MCF 10A (cell line): ENCODE measurements at regions not wholly inside any gene's neighbourhood (a gene's known extent, or its start where the extent isn't known, plus 50 kb on each side); places are given as distances from the start of the nearest gene placed in this dataset.

Experiments
- BruUV-seq: library from RNA; stranded (reverse); fragments of 400-500 nt; replicated peaks from 2 replicates; lab custom pipeline; 2021; lab: Mats Ljungman, UMichigan
- CTCF ChIA-PET: fragments of 300-600 bp; sonication (Branson Sonifier 250); formaldehyde crosslinking; extraction: SDS; loops from one replicate; lab custom pipeline; 2021; ENCODE audit warnings: antibody characterized with exemption, inconsistent platforms; lab: Yijun Ruan, JAX
- POLR2A ChIA-PET: fragments of 300-600, 350-650 bp; sonication (Branson Sonifier 250); formaldehyde crosslinking; extraction: SDS; loops from one replicate; lab custom pipeline; 2020; ENCODE audit warnings: antibody characterized with exemption, inconsistent platforms; lab: Yijun Ruan, JAX
- DNase-seq: peaks from one replicate; pipeline ENCODE4 v3.0.0-alpha.2; 2018; ENCODE audit not compliant: unreplicated experiment
- H3K27ac Mint-ChIP-seq: one replicate; pipeline ENCODE4 v1.8.0; 2022; ENCODE audit warnings: mild to moderate bottlenecking, low read depth, mixed read lengths; ENCODE audit not compliant: unreplicated experiment
- H3K27me3 Mint-ChIP-seq: one replicate; pipeline ENCODE4 v1.8.0; 2022; ENCODE audit warnings: mixed read lengths; ENCODE audit not compliant: insufficient read depth, unreplicated experiment
- H3K36me3 Mint-ChIP-seq: one replicate; pipeline ENCODE4 v1.8.0; 2022; ENCODE audit warnings: mild to moderate bottlenecking, moderate library complexity, mixed read lengths; ENCODE audit not compliant: insufficient read depth, unreplicated experiment
- H3K4me1 Mint-ChIP-seq: one replicate; pipeline ENCODE4 v1.8.0; 2022; ENCODE audit warnings: mixed read lengths; ENCODE audit not compliant: insufficient read depth, unreplicated experiment
- H3K4me3 Mint-ChIP-seq: one replicate; pipeline ENCODE4 v1.8.0; 2022; ENCODE audit warnings: mild to moderate bottlenecking, moderate library complexity, mixed read lengths; ENCODE audit not compliant: unreplicated experiment
- H3K9me3 Mint-ChIP-seq: one replicate; pipeline ENCODE4 v1.8.0; 2022; ENCODE audit warnings: mixed read lengths; ENCODE audit not compliant: unreplicated experiment
- CTCF ChIP-seq: fragments of 200-600 bp; IDR thresholded peaks from one replicate; pipeline ENCODE4 v1.8.0; 2022; ENCODE audit warnings: antibody characterized with exemption, mild to moderate bottlenecking; ENCODE audit not compliant: unreplicated experiment
- intact Hi-C: fragments of 100-400 bp; cut with micrococcal nuclease; formaldehyde crosslinking; loops from 2 replicates; pipeline ENCODE4 v1.14.1; 2022

- no peak for DNase-seq
- no TSS peak for BruUV-seq
- H3K4me3 Mint-ChIP-seq = no peak overlapping the region
- H3K4me1 Mint-ChIP-seq = no peaks in the 10 kb centered on the region
- ChIA-PET POLR2A (no interaction called here), CTCF (interaction anchor here (0.6 to 3.3 kb wide), 2 partner anchors 14 to 221 kb away, joined by 3 to 17 read pairs; no protein-coding TSS in a partner anchor)
- no peak for TF ChIP-seq CTCF
- H3K27me3 Mint-ChIP-seq = peaks cover 53% of the 10 kb centered on the region
- peaks cover 5% of the 10 kb centered on the region for H3K36me3 Mint-ChIP-seq
- H3K9me3 Mint-ChIP-seq = no peaks in the 10 kb centered on the region
- H3K27ac Mint-ChIP-seq = no peak overlapping the region
- intact Hi-C loops = no loop called here
These were observed 194.9 kb downstream of the RBFOX3 start for GRCh38 chr17:79415909-79416308.

GRCh38 chr17:79415365-79415764 is 195.5 kb downstream of the RBFOX3 start:
- H3K27ac Mint-ChIP-seq = no peak overlapping the region
- no peak for TF ChIP-seq CTCF
- no peak overlapping the region for H3K4me3 Mint-ChIP-seq
- H3K9me3 Mint-ChIP-seq = no peaks in the 10 kb centered on the region
- no peaks in the 10 kb centered on the region for H3K4me1 Mint-ChIP-seq
- peaks cover 54% of the 10 kb centered on the region for H3K27me3 Mint-ChIP-seq
- DNase-seq = no peak
- ChIA-PET CTCF (interaction anchor here (0.6 to 3.3 kb wide), 3 partner anchors 13 to 220 kb away, joined by 3 to 17 read pairs (median 3); no protein-coding TSS in a partner anchor), POLR2A (no interaction called here)
- H3K36me3 Mint-ChIP-seq = peaks cover 5% of the 10 kb centered on the region
- intact Hi-C loops = no loop called here
- no TSS peak for BruUV-seq

GRCh38 chr17:79414793-79415211 is 196.0 kb downstream of the RBFOX3 start:
- Mint-ChIP-seq H3K9me3 (no peaks in the 10 kb centered on the region), H3K36me3 (peaks cover 5% of the 10 kb centered on the region), H3K4me1 (no peaks in the 10 kb centered on the region), H3K27ac (no peak overlapping the region), H3K27me3 (peaks cover 60% of the 10 kb centered on the region), H3K4me3 (no peak overlapping the region)
- CTCF ChIA-PET = interaction anchor here (0.7 to 3.3 kb wide), 3 partner anchors 13 to 388 kb away, joined by 3 to 17 read pairs (median 3); no protein-coding TSS in a partner anchor
- DNase-seq = no peak
- no TSS peak for BruUV-seq
- intact Hi-C loops = no loop called here
- POLR2A ChIA-PET = no interaction called here
- no peak for TF ChIP-seq CTCF

- ChIA-PET CTCF (interaction anchor here (0.7 to 1.1 kb wide), 2 partner anchors 22 to 388 kb away, joined by 3 read pairs; no protein-coding TSS in a partner anchor), POLR2A (no interaction called here)
- Mint-ChIP-seq H3K4me3 (no peak overlapping the region), H3K36me3 (peaks cover 5% of the 10 kb centered on the region), H3K27ac (no peak overlapping the region), H3K27me3 (peaks cover 61% of the 10 kb centered on the region), H3K4me1 (no peaks in the 10 kb centered on the region), H3K9me3 (no peaks in the 10 kb centered on the region)
- intact Hi-C loops = no loop called here
- DNase-seq = no peak
- TF ChIP-seq CTCF = no peak
- BruUV-seq = no TSS peak
These were observed 196.6 kb downstream of the RBFOX3 start for GRCh38 chr17:79414063-79414792.
